Loucy (cell line): ENCODE measurements at regions not wholly inside any gene's neighbourhood (a gene's known extent, or its start where the extent isn't known, plus 50 kb on each side); places are given as distances from the start of the nearest gene placed in this dataset.

Experiments used
- H2AFZ ChIP-seq: fragments of 200-600 bp; sonication (generic); 2 replicates; pipeline ENCODE4 v1.6.0; 2016; ENCODE audit warnings: antibody characterized with exemption, mild to moderate bottlenecking, low read length, moderate library complexity
- H3F3A ChIP-seq: fragments of 200-600 bp; 2 replicates; pipeline ENCODE4 v1.6.0; 2016; ENCODE audit warnings: antibody characterized with exemption, low read depth, mild to moderate bottlenecking
- H3K27me3 ChIP-seq: fragments of 200-600 bp; sonication (generic); 2 replicates; pipeline ENCODE4 v1.6.1; 2014; ENCODE audit warnings: low read length, mild to moderate bottlenecking; ENCODE audit not compliant: insufficient read depth, poor library complexity, severe bottlenecking
- H3K36me3 ChIP-seq: fragments of 200-600 bp; sonication (generic); 2 replicates; pipeline ENCODE4 v1.6.1; 2016; ENCODE audit warnings: low read length; ENCODE audit not compliant: insufficient read depth
- H3K4me1 ChIP-seq: fragments of 200-600 bp; sonication (generic); 2 replicates; pipeline ENCODE4 v1.5.1; 2014; ENCODE audit warnings: low read length, mild to moderate bottlenecking; ENCODE audit not compliant: insufficient read depth, poor library complexity, severe bottlenecking
- H3K4me2 ChIP-seq: fragments of 200-600 bp; sonication (generic); 2 replicates; pipeline ENCODE4 v1.6.0; 2014; ENCODE audit warnings: antibody characterized with exemption, low read length, low read depth, mild to moderate bottlenecking; ENCODE audit not compliant: poor library complexity, severe bottlenecking
- H3K4me3 ChIP-seq: fragments of 200-600 bp; sonication (generic); 2 replicates; pipeline ENCODE4 v1.5.1; 2014; ENCODE audit warnings: low read length, mild to moderate bottlenecking, mixed read lengths; ENCODE audit not compliant: poor library complexity, severe bottlenecking
- H3K79me2 ChIP-seq: fragments of 200-600 bp; sonication (generic); 2 replicates; pipeline ENCODE4 v1.6.1; 2014; ENCODE audit warnings: low read length; ENCODE audit not compliant: insufficient read depth
- H3K9ac ChIP-seq: fragments of 200-600 bp; sonication (generic); 2 replicates; pipeline ENCODE4 v1.6.0; 2014; ENCODE audit warnings: mild to moderate bottlenecking, low read depth, low read length, moderate library complexity; ENCODE audit not compliant: poor library complexity, severe bottlenecking
- H3K9me2 ChIP-seq: fragments of 200-600 bp; sonication (generic); replicated peaks from 2 replicates; pipeline ENCODE4 v1.6.1; 2016; ENCODE audit warnings: low read depth, low read length, mixed read lengths
- H3K9me3 ChIP-seq: fragments of 200-600 bp; sonication (generic); 2 replicates; pipeline ENCODE4 v1.6.1; 2014; ENCODE audit warnings: mild to moderate bottlenecking, antibody characterized with exemption, low read length, low read depth; ENCODE audit not compliant: insufficient read depth
- H4K20me1 ChIP-seq: fragments of 200-600 bp; sonication (generic); 2 replicates; pipeline ENCODE4 v1.6.0; 2014; ENCODE audit warnings: antibody characterized with exemption, low read length, mild to moderate bottlenecking; ENCODE audit not compliant: insufficient read depth, poor library complexity, severe bottlenecking
- EZH2phosphoT487 ChIP-seq: fragments of 200-600 bp; IDR thresholded peaks from 2 replicates; pipeline ENCODE4 v1.6.1; 2018; ENCODE audit warnings: antibody characterized with exemption, mild to moderate bottlenecking, moderate library complexity, borderline replicate concordance
- TF ChIP-seq, protein P1 (sequence below): fragments of 200-600 bp; sonication (generic); conservative IDR thresholded peaks from 2 replicates; pipeline ENCODE4 v1.5.1; 2014; ENCODE audit warnings: mild to moderate bottlenecking, antibody characterized with exemption, low read length

DNA sequence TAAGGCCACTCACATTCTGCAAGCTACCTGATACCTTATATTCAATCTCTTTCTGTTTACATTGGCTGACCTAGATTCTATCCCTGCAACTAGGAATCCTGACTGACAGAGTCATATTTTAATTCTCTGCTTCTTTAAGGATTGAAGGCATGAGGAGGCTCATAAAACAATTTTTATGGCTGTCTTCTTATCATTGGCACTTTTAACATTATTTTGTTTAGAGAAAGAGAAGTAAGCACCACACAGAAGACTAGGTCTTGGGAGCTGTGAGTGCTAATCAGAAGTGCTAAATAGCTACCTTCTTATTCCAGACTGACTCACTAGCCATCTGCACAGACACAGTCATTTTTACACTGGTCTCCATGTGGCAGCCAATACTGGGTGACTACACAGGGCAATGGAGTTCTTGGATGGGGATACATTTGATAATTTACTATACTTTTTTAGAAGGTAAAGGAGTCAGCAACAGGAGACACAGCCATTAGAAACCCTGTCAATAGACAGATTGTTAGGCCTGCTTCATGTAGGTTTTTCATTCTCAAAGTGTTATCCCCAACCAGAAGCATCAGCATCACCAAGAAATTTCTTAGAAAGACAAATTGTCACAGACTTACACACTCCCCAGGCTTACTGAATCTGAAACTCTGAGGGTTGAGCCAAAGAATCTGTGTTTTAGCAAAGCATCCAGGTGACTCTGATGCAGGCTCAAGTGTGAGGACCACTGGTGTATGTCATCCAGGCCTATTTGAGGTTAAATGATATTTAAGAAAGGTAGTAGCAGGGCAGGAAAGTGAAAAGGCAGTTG is 214.1 kb downstream of the DUSP6 start:
- no peaks in the 10 kb centered on the region for H3K4me1 ChIP-seq
- H3K4me2 ChIP-seq = no peak overlapping the region
- H3K9ac ChIP-seq = no peak overlapping the region
- no peaks in the 10 kb centered on the region for H3K36me3 ChIP-seq
- no peak overlapping the region for H2AFZ ChIP-seq
- no peaks in the 10 kb centered on the region for H3F3A ChIP-seq
- no peaks in the 10 kb centered on the region for H3K9me3 ChIP-seq
- H4K20me1 ChIP-seq = no peaks in the 10 kb centered on the region
- no peaks in the 10 kb centered on the region for H3K79me2 ChIP-seq
- no peak overlapping the region for H3K4me3 ChIP-seq
- H3K27me3 ChIP-seq = no peaks in the 10 kb centered on the region
- TF ChIP-seq, protein P1, sequence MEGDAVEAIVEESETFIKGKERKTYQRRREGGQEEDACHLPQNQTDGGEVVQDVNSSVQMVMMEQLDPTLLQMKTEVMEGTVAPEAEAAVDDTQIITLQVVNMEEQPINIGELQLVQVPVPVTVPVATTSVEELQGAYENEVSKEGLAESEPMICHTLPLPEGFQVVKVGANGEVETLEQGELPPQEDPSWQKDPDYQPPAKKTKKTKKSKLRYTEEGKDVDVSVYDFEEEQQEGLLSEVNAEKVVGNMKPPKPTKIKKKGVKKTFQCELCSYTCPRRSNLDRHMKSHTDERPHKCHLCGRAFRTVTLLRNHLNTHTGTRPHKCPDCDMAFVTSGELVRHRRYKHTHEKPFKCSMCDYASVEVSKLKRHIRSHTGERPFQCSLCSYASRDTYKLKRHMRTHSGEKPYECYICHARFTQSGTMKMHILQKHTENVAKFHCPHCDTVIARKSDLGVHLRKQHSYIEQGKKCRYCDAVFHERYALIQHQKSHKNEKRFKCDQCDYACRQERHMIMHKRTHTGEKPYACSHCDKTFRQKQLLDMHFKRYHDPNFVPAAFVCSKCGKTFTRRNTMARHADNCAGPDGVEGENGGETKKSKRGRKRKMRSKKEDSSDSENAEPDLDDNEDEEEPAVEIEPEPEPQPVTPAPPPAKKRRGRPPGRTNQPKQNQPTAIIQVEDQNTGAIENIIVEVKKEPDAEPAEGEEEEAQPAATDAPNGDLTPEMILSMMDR = no peak
- no peak for TF ChIP-seq EZH2phosphoT487
- H3K9me2 ChIP-seq = no peaks in the 10 kb centered on the region

DNA sequence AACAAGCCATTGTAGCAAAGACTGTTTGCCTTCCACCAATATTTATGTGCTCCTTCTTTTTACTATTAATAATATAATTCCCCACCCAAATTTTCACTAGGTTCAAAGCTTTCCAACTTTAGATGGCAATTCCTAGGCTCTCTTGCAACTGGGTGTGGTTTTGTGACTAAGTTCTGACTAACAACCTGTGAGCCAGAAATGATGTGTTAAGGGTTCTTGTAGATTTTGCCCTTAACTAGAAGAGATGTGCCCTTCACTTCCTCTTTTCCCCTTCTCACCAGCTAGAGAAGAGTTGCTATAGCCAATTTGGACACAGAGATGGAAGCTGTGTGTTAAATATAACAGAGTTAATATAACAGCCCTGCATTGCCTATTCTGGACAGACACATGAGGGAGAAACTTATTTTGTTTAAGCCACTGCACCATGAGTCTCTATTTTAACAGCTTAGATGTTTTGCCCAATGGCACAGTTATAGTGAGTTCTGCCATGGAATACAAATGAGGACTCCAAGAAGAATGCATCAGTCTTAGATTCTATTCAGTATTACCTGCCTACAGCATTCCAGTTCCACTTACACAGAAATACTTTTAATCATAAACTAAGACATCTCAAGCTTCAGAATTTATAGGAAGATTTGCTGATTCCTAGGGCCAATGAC is 216.2 kb downstream of the DUSP6 start:
- H3K4me1 ChIP-seq = no peaks in the 10 kb centered on the region
- TF ChIP-seq, protein P1 = no peak
- no peak for TF ChIP-seq EZH2phosphoT487
- no peaks in the 10 kb centered on the region for H3K27me3 ChIP-seq
- H3K9ac ChIP-seq = no peak overlapping the region
- no peaks in the 10 kb centered on the region for H3K79me2 ChIP-seq
- H3K36me3 ChIP-seq = no peaks in the 10 kb centered on the region
- H4K20me1 ChIP-seq = no peaks in the 10 kb centered on the region
- H2AFZ ChIP-seq = no peak overlapping the region
- no peak overlapping the region for H3K4me3 ChIP-seq
- no peaks in the 10 kb centered on the region for H3K9me2 ChIP-seq
- H3K9me3 ChIP-seq = no peaks in the 10 kb centered on the region
- H3K4me2 ChIP-seq = no peak overlapping the region
- no peaks in the 10 kb centered on the region for H3F3A ChIP-seq

DNA sequence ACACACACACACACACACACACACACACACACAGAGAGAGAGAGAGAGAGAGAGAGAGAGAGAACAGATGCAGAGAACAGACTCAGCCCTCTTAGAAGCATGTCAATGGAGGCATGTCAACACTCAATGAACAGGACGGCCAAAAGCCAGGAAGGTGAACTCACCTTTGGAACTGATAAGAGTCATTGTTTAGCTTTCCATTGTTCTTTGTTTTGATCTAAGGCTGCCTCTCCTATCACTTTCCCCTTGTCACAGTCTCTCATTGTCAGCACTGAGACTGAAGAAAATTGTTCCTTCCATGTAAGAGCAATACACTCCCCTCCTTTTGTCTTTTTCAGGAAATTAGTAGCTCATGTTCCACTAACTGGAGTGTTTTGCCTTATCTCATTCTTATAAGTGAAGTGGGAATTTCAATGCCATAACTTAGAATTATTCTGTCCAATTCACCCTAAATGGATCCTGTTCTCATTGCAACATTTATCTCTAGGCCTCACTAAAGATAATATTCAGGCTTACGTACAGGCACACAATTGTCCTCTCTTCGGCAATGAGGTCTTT is 218.0 kb downstream of the DUSP6 start:
- Histone ChIP-seq H3K4me3 (no peak overlapping the region), H3K9ac (no peak overlapping the region), H3K27me3 (no peaks in the 10 kb centered on the region), H4K20me1 (no peaks in the 10 kb centered on the region), H3K9me2 (no peaks in the 10 kb centered on the region), H3K36me3 (no peaks in the 10 kb centered on the region), H2AFZ (no peak overlapping the region), H3K9me3 (no peaks in the 10 kb centered on the region), H3K4me2 (no peak overlapping the region), H3F3A (no peaks in the 10 kb centered on the region), H3K4me1 (no peaks in the 10 kb centered on the region), H3K79me2 (no peaks in the 10 kb centered on the region)
- TF ChIP-seq, protein P1 = no peak
- no peak for TF ChIP-seq EZH2phosphoT487
